ENCODE measurements at regions not wholly inside any gene's neighbourhood (a gene's known extent, or its start where the extent isn't known, plus 50 kb on each side); places are given as distances from the start of the nearest gene placed in this dataset.

GRCh38 chr2:58629545-58630119 is 388.5 kb upstream of the FANCL start:
- no peaks in the 10 kb centered on the region for H3K9me3 ChIP-seq (ENCODE audit: insufficient read depth, low read length, severe bottlenecking)

GRCh38 chr2:58620896-58621295 is 379.8 kb upstream of the FANCL start:
- Histone ChIP-seq H4K20me1 (ENCODE audit: insufficient read depth, low read length) (no peaks in the 10 kb centered on the region), H3K27ac (ENCODE audit: low read length) (no peak overlapping the region), H3K4me3 (ENCODE audit: low read depth in 1 of 2, low read length in 2 of 2) (no peak overlapping the region), H3K27me3 (ENCODE audit: insufficient read depth, low read length, poor library complexity) (no peaks in the 10 kb centered on the region), H3K9me3 (ENCODE audit: insufficient read depth, low read length, severe bottlenecking) (no peaks in the 10 kb centered on the region), H3K9ac (ENCODE audit: low read depth, low read length) (no peak overlapping the region), H3K4me1 (ENCODE audit: insufficient read depth, low read length) (no peaks in the 10 kb centered on the region), H3K79me2 (ENCODE audit: insufficient read depth, low read length) (no peaks in the 10 kb centered on the region), H3K4me2 (ENCODE audit: insufficient read depth, low read length) (no peak overlapping the region), H3K36me3 (ENCODE audit: insufficient read depth, low read length) (no peaks in the 10 kb centered on the region), H2AFZ (ENCODE audit: low read depth, low read length) (no peak overlapping the region)
- TF ChIP-seq EZH2 (IDR thresholded peaks at IDR 0.05; ENCODE audit: borderline replicate concordance, low read depth, low read length, severe bottlenecking) (no peak), CTCF (IDR thresholded peaks at IDR 0.05; ENCODE audit: borderline replicate concordance, extremely low read depth, low read length, poor library complexity, severe bottlenecking) (no peak)
- ATAC-seq (ENCODE audit: insufficient read depth, low read depth) (no peak), DNase-seq (no peak)

More at GRCh38 chr2:58629545-58630119, 388.5 kb upstream of the FANCL start:
- no peak overlapping the region for H2AFZ ChIP-seq (ENCODE audit: low read depth, low read length)
- H3K4me1 ChIP-seq (ENCODE audit: insufficient read depth, low read length) = no peaks in the 10 kb centered on the region
- DNase-seq (no peak), ATAC-seq (ENCODE audit: insufficient read depth, low read depth) (no peak)
- H3K79me2 ChIP-seq (ENCODE audit: insufficient read depth, low read length) = no peaks in the 10 kb centered on the region
- no peaks in the 10 kb centered on the region for H4K20me1 ChIP-seq (ENCODE audit: insufficient read depth, low read length)
- no peak overlapping the region for H3K9ac ChIP-seq (ENCODE audit: low read depth, low read length)
- no peak overlapping the region for H3K4me3 ChIP-seq (ENCODE audit: low read depth in 1 of 2, low read length in 2 of 2)
- H3K36me3 ChIP-seq (ENCODE audit: insufficient read depth, low read length) = no peaks in the 10 kb centered on the region
- no peak overlapping the region for H3K27ac ChIP-seq (ENCODE audit: low read length)
- H3K27me3 ChIP-seq (ENCODE audit: insufficient read depth, low read length, poor library complexity) = peaks cover 2% of the 10 kb centered on the region
- H3K4me2 ChIP-seq (ENCODE audit: insufficient read depth, low read length) = no peak overlapping the region
- no peak for TF ChIP-seq EZH2 (IDR thresholded peaks at IDR 0.05; ENCODE audit: borderline replicate concordance, low read depth, low read length, severe bottlenecking)
- TF ChIP-seq CTCF (IDR thresholded peaks at IDR 0.05; ENCODE audit: borderline replicate concordance, extremely low read depth, low read length, poor library complexity, severe bottlenecking) = no peak

GRCh38 chr2:58620093-58620492 is 379.0 kb upstream of the FANCL start:
- H3K4me1 ChIP-seq (ENCODE audit: insufficient read depth, low read length) = no peaks in the 10 kb centered on the region
- no peak for ATAC-seq (ENCODE audit: insufficient read depth, low read depth)
- no peak overlapping the region for H2AFZ ChIP-seq (ENCODE audit: low read depth, low read length)
- no peak for DNase-seq
- no peaks in the 10 kb centered on the region for H4K20me1 ChIP-seq (ENCODE audit: insufficient read depth, low read length)
- no peak overlapping the region for H3K4me2 ChIP-seq (ENCODE audit: insufficient read depth, low read length)
- H3K9ac ChIP-seq (ENCODE audit: low read depth, low read length) = no peak overlapping the region
- no peak overlapping the region for H3K27ac ChIP-seq (ENCODE audit: low read length)
- no peaks in the 10 kb centered on the region for H3K9me3 ChIP-seq (ENCODE audit: insufficient read depth, low read length, severe bottlenecking)
- no peaks in the 10 kb centered on the region for H3K27me3 ChIP-seq (ENCODE audit: insufficient read depth, low read length, poor library complexity)
- H3K36me3 ChIP-seq (ENCODE audit: insufficient read depth, low read length) = no peaks in the 10 kb centered on the region
- H3K4me3 ChIP-seq (ENCODE audit: low read depth in 1 of 2, low read length in 2 of 2) = no peak overlapping the region
- no peak for TF ChIP-seq CTCF (IDR thresholded peaks at IDR 0.05; ENCODE audit: borderline replicate concordance, extremely low read depth, low read length, poor library complexity, severe bottlenecking)
- TF ChIP-seq EZH2 (IDR thresholded peaks at IDR 0.05; ENCODE audit: borderline replicate concordance, low read depth, low read length, severe bottlenecking) = no peak
- no peaks in the 10 kb centered on the region for H3K79me2 ChIP-seq (ENCODE audit: insufficient read depth, low read length)
